CMK (cell line): ENCODE measurements at regions not wholly inside any gene's neighbourhood (a gene's known extent, or its start where the extent isn't known, plus 50 kb on each side); places are given as distances from the start of the nearest gene placed in this dataset.
"Not testable (repeated sequence)": the region's sequence is repeated elsewhere in the genome, so short reads cannot be mapped to it uniquely, and the experiment has no call there.

Source experiments
- DNase-seq: peaks from one replicate; pipeline ENCODE4 v3.0.0-alpha.2; 2010; ENCODE audit warnings: low read depth

DNA sequence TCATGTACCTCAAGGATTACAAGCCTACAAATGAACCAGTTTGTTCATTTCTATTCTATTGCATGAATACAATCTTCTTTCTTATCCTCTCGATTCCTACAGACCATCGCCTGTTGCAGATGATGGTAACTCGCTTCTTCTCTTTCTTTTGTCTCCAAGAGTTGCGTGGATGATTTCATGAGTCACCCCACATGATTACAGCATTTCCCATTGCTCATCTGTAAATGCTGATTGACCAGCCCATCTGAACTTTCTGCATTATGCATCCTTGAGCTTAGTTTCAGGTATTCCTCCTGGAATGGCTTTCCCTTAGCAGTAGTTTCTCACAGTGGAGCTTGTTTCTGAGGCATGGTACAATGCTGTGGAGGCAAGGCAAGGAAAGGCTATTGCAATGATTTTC, 109.6 kb upstream of the TOPAZ1 start:
- DNase-seq: no peak

DNA sequence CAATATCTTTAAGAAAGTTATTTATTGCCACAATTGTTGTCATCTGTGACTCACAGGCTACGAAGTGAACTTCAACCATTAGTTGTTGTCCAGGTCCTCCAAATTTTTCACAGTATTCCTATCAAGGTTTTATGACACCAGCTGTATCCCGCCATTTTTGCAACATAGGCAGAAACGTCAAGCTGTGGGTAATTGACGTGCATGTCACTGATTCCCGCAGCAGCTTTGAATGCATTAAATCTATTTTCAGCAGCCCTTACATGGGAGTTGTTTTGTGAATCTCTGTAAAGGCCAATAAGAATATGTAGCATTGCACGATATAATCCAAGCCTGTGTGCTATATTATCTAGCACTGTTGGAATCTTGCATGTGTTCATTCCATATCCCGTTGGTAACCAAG, 109.1 kb upstream of the TOPAZ1 start:
- DNase-seq: no peak

DNA sequence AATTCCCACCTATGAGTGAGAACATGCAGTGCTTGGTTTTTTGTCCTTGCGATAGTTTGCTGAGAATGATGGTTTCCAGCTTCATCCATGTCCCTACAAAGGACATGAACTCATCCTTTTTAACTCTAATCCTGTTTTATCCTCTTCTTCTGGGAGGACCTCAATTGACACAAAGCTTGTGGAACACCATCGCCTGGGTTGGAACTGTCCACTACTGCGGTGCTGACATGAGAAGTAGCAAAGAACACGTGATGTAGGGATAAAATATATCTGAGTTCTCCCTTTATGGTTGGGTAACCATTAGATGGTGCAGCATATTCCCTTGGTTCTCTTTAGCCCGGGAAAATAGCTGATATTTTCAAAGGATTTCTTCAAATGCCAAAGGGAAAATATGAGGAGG, 105.3 kb upstream of the TOPAZ1 start:
- DNase-seq: no peak

DNA sequence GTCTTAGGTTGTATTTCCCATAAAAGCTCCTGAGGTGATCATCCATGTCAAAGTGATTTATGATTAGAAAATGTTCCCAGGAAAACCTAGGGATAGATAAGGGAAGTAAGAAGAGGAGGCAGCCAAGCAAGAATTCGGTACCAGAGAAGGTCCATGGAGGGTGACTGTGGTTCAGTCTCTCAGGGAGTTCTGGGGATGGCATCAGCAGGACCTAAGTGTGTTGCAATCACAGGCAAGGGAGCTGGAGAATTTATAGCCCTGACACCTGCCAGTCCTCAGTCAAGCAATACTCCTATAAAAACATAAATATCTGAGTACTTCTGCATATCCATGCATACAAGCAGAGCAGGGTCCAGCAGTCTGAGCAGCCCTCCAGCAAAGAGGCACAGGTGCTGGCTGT, 95.6 kb upstream of the TOPAZ1 start:
- DNase-seq: no peak

DNA sequence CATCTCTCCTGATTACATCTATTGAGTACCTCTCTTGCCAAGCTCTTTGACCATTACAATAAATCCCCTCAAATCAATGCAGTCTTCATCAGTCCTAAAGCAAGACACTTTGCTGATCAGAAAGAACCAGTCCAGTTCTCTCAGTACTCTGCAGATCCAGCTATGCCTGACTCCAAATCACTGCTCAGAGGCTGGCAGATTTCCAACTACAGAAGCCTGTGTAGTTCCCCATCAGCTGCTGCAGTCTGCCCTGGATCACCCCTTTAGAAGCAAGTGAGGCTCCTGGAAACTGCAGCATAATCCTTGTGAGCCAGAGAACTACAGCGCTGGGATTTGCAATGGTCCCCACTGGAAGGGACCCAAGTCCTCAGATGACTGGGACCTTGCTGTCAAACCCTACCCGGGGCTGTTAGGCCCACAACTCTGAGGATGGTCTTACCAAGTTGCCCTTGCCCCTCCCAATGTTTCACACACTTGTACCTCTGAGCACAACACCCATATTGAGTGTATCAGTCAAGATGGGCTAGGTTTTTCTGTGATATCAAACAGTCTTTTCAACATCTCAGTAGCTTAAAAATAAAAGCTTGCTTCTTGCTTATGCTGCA, 81.9 kb upstream of the TOPAZ1 start:
- DNase-seq: no peak

DNA sequence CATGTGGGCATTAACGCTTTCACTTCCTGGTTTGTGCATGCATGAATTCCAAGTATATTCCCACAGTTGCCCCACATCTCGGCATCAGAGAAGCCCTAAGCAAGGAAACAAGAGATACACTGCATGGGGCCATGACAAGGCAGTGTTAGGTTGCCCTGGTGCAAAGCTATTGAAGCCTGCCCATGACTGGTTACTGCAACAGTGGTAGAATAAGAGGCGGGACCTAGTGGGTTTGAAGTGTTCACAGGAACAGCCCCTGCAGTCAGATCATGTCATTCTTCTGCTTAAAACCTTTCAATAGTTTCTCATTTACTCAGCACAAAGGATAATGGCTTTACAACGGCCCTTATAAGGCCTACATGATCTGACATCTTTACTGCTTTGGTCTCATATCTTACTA, 80.9 kb upstream of the TOPAZ1 start:
- DNase-seq: no peak

DNA sequence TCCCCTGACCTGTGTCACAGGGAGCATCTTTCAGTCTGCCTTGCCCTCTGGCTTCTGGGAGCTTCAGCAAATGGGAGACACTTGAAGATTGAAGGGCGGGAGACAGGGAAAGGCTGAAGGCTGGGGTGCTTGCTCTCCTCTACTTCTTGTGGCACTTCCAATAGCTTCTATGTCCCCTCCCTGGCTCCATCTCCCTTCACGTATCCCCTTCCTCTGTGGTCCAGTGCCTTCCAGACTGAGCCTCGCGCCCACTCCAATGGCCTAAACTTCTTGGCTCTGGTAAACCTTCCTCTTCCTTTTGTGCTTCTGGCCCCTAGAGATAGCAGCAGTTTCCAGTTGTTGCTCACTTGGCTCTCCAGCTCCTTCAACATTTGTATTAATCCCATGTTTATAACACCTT, 69.8 kb upstream of the TOPAZ1 start:
- DNase-seq: no peak

DNA sequence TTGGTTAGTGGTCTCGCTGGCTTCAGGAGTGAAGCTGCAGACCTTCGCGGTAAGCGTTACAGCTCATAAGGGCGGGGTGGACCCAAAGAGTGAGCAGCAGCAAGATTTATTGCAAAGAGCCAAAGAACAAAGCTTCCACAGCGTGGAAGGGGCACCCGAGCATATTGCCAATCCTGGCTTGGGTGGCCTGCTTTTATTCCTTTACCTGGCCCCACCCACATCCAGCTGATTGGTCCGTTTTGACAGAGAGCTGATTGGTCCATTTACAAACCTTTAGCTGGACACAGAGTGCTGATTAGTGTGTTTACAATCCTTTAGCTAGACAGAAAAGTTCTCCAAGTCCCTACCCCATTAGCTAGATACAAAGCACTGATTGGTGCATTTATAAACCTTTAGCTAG, 69.0 kb upstream of the TOPAZ1 start:
- not testable (repeated sequence) for DNase-seq

DNA sequence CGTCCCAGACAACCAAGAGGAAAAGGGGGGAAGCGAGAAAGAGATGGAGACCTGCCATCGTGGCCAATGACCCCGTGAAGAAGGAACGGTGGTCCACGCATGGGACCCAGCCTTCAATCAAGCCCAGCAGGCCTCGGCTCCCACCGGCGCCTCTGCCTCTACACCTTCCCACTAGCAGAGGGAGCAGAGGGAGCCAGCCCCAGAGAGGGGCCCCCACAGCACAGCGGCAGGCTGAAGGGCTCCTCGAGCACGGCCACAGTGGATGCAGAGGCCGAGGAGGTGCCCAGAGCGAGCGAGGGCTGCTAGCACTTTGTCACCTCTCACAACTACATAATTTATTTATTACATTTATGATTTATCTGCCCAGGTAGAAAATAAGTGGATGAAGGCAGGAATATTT, 68.4 kb upstream of the TOPAZ1 start:
- DNase-seq: no peak

DNA sequence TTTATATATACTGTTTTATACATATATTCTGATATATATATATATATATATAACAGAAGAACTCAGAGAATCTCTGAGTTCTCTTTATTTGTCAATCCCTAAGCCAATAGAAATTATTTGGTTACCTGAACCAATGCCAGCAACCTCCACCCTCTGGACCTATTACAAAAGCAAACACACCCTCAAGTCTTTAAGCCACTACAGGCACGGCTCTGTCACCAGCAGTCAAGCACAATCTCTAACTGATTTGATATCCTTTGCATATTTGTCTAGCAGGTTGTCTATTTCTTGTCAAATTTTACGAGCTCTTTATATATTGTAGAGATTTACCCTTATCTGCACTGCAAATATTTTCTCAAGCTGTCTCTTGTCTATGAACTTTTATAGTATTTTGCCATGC, 66.6 kb upstream of the TOPAZ1 start:
- no peak for DNase-seq

DNA sequence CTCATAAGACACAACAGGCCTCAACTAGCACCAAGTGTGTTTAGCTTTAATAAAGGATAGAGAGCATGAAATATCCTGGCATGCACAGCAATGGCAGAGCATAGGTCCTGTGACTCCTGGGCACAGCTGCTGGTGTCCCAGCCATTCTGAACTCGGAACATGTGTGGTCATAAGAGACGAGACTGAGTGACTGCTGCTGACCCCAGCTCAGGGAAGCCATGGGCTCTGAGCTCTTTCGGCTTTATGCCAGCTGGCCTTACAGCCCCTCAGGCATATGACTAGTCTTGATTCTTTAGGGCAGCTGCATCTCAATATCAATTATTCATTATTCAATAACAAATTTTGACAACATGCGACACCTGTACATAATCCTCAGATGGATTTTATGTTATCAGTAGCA, 62.4 kb upstream of the TOPAZ1 start:
- no peak for DNase-seq

DNA sequence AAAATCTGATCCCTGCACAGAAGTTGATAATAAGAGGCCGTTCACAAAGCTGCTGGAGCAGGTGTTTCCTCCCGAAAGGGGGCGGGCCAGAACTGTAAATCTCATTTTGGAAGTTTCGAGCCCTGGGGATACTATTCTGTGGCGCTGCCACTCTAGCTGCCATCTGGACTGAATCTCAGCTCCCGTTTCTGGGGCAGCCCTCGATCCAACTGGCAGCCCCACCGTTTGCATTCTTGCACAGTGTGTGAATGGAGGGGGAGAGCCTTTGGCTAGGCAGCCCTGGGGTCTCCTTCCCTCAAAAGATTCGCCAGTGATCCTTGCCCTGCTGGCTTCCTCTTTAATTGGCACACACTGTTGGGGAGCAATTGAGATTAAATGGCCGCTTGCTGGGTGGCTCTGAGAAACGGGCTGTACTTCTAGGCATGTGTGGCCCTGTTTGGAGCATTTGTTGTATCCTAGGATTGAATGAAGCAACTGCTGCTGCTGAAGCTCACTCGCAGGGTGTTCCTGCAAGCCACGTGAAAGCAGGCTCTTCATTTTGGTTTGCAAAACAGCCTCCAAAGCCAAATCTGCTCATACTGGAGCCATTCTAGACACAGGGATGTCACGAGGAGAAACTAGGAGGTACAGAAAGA, 57.2 kb upstream of the TOPAZ1 start:
- no peak for DNase-seq

DNA sequence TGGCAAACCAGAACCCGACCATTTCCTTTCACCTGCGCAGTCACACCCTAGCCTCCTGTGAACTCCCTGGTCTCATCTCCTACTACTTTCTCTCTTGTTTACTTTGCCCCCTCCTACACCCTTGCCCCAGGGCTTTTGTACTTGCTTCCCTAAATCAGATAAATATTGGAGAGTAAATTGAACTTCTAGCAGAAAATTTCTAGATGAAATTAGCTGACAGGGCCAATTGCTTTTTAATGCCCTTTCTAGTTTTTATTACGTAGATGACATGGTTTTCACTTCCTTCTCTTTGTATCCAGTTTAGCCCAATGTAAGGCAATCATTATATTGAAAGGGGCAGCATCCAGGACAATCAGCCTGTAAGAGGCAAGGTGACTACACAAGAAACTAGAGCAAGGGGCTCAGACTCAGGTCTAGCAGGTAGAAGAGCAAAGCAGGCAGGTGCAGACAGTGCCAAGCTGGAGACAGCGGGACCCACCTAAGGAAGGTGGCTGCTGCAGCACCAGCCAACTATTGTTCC, 56.2 kb upstream of the TOPAZ1 start:
- no peak for DNase-seq

DNA sequence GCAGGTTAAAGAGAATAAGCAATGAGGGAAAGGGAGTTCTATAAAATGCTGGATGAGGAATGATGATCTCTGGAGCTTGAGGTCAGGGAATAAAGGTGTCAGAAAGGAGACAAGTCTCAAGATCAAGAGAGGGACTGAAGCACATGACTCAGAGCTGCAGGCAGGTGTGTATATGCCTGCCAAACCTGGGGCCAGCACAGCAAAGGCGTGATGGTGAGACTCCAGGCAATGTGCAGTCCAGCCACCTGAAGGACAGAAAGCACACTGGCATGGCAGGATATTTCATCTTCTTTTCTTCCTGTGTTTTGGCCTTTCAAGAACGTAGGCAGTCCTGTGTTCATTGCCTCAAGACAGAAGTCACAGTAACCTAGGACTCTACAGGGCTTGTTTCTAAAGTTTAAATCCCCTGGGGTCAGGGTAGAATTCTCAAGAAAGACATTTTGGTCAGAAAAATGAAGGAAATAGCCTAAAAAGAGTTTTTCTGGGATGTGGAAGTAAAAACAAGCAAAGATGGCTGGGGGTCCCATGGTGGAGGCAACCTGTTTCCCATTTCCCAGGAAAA, 55.5 kb upstream of the TOPAZ1 start:
- no peak for DNase-seq

DNA sequence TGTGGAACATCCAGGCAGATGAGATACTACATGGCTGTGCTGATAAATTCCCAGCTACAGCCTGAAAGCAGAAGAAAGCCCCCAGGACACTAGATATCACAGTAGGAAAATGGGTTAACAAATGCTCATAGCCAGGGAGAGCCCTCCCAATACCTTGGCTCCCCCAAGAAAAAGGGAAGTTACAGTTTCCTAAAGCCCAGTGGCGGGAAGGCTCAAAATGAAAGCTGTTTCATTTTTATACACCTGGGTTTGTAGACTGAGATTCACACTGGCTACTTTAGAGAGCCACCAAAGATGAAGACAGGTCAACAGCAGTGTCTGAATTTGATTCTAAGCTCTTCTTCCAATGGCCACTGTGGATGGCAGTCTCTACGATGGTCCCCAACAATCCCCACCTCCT, 55.0 kb upstream of the TOPAZ1 start:
- no peak for DNase-seq
